Lower leg skin (tissue), 3 donors: ENCODE measurements at regions not wholly inside any gene's neighbourhood (a gene's known extent, or its start where the extent isn't known, plus 50 kb on each side); places are given as distances from the start of the nearest gene placed in this dataset.

Source experiments
- CTCF ChIP-seq, 3 donors: fragments of 450-650 bp; IDR thresholded peaks; one replicate each; pipeline ENCODE4 v1.5.1; 2016; ENCODE audit warnings: antibody characterized with exemption in 3 of 3, mild to moderate bottlenecking in 3 of 3, moderate library complexity in 2 of 3
- POLR2A ChIP-seq, 2 donors: fragments of 450-650 bp; IDR thresholded peaks; one replicate each; pipeline ENCODE4 v1.6.1; 2016 to 2017; ENCODE audit warnings: antibody characterized with exemption in 2 of 2, mild to moderate bottlenecking in 1 of 2, moderate library complexity in 1 of 2

DNA sequence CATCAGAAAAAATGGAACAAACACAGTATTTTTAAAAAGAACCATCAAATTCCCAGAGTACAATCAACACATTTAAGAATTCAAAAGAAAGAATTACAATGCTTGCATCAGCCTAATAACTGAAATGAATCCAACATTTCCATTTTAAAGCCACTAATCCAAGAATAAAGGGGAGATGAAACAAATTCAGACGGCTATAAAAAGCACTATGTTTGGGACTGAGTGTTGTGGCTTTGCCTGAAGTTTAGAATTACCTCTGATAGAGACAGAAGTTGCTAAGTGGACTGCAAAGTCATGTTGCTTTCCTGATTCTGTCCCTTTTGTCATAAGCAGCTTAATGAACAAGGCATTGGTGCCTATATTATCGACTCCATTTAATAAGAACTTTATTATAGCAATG is 135.4 kb upstream of the RGMB start:
- TF ChIP-seq POLR2A (IDR thresholded peaks at IDR 0.05) (no peak), CTCF (IDR thresholded peaks at IDR 0.05) (no peak)
